Transverse colon (tissue), 4 donors: ENCODE measurements at regions not wholly inside any gene's neighbourhood (a gene's known extent, or its start where the extent isn't known, plus 50 kb on each side); places are given as distances from the start of the nearest gene placed in this dataset.

Experiments used
- CTCF ChIP-seq, 5 experiments: fragments of 200-600 bp in 3 of 5; fragments of 450-650 bp in 2 of 5; sonication (generic) in 3 of 5; IDR thresholded peaks; 1 replicate in 2 of 5; 2 replicates in 3 of 5; pipeline ENCODE4 v1.5.1; 2016 to 2017; ENCODE audit warnings: antibody characterized with exemption in 5 of 5, inconsistent platforms in 3 of 5, mild to moderate bottlenecking in 2 of 5, moderate library complexity in 1 of 5
- EP300 ChIP-seq: sonication (generic); formaldehyde crosslinking; IDR thresholded peaks from one replicate; pipeline ENCODE4 v1.6.1; 2017; ENCODE audit warnings: antibody characterized with exemption, low read depth
- POLR2A ChIP-seq: fragments of 450-650 bp; IDR thresholded peaks from one replicate; pipeline ENCODE4 v1.6.1; 2016; ENCODE audit warnings: antibody characterized with exemption, mild to moderate bottlenecking, moderate library complexity
- POLR2AphosphoS5 ChIP-seq, 3 donors: sonication (generic); formaldehyde crosslinking; IDR thresholded peaks; one replicate each; pipeline ENCODE4 v1.6.1; 2016; ENCODE audit warnings: antibody characterized with exemption in 3 of 3

- TF ChIP-seq CTCF (IDR thresholded peaks at IDR 0.05) (no peak), EP300 (no peak), POLR2A (no peak), POLR2AphosphoS5 (IDR thresholded peaks at IDR 0.05) (no peak)
Measured at GRCh38 chr5:163089926-163090325, 347.5 kb upstream of the CCNG1 start.
